ENCODE measurements at regions not wholly inside any gene's neighbourhood (a gene's known extent, or its start where the extent isn't known, plus 50 kb on each side); places are given as distances from the start of the nearest gene placed in this dataset.

DNA sequence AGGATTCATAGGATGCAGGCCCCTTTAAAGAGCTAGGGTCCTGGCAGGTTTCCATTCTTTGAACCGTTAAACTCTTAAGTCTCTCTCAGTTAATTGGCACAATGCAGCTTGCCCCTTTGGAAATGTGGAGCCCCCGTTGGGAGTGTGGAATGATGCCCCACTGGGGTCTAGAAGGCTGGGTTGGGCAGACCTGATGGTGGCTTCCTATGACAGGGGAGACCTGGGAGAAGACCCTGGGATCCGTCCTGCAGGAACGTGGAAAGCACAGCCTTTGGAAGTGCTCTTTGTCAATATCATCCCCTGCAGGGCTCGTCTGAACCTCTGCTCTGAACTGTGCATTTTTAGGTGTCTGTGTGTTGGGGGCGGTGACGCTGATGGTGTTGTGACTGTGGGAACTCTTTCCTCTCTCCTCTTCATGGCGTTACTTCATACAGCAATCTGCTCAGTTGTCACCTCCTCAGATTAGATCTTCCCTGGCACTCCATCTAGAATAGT lies 190.6 kb downstream of the MYCN start:
- TF ChIP-seq, protein P1, sequence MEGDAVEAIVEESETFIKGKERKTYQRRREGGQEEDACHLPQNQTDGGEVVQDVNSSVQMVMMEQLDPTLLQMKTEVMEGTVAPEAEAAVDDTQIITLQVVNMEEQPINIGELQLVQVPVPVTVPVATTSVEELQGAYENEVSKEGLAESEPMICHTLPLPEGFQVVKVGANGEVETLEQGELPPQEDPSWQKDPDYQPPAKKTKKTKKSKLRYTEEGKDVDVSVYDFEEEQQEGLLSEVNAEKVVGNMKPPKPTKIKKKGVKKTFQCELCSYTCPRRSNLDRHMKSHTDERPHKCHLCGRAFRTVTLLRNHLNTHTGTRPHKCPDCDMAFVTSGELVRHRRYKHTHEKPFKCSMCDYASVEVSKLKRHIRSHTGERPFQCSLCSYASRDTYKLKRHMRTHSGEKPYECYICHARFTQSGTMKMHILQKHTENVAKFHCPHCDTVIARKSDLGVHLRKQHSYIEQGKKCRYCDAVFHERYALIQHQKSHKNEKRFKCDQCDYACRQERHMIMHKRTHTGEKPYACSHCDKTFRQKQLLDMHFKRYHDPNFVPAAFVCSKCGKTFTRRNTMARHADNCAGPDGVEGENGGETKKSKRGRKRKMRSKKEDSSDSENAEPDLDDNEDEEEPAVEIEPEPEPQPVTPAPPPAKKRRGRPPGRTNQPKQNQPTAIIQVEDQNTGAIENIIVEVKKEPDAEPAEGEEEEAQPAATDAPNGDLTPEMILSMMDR (IDR thresholded peaks at IDR 0.05): no peak
- no peak for TF ChIP-seq EZH2 (IDR thresholded peaks at IDR 0.05; ENCODE audit: borderline replicate concordance, insufficient read depth, low read depth, low read length, poor library complexity, severe bottlenecking)

Data from B cell (primary cell).